Uterus (tissue), 2 donors: ENCODE measurements at regions not wholly inside any gene's neighbourhood (a gene's known extent, or its start where the extent isn't known, plus 50 kb on each side); places are given as distances from the start of the nearest gene placed in this dataset.

ENCODE experiments used
- CTCF ChIP-seq, 4 experiments: fragments of 200-600 bp in 2 of 4; fragments of 450-650 bp in 2 of 4; sonication (generic) in 2 of 4; IDR thresholded peaks; one replicate each; pipeline ENCODE4 v1.5.1; 2016 to 2019; ENCODE audit warnings: antibody characterized with exemption in 4 of 4, mild to moderate bottlenecking in 2 of 4, moderate library complexity in 1 of 4
- POLR2A ChIP-seq, 2 donors: fragments of 450-650 bp; IDR thresholded peaks; one replicate each; pipeline ENCODE4 v1.6.1; 2016; ENCODE audit warnings: antibody characterized with exemption in 2 of 2, mild to moderate bottlenecking in 1 of 2, moderate library complexity in 1 of 2

- no peak for TF ChIP-seq CTCF (IDR thresholded peaks at IDR 0.05)
- no peak for TF ChIP-seq POLR2A (IDR thresholded peaks at IDR 0.05)
Observed at GRCh38 chr7:34309116-34309515, 348.9 kb upstream of the NPSR1 start.
